ENCODE measurements at regions not wholly inside any gene's neighbourhood (a gene's known extent, or its start where the extent isn't known, plus 50 kb on each side); places are given as distances from the start of the nearest gene placed in this dataset.

DNA sequence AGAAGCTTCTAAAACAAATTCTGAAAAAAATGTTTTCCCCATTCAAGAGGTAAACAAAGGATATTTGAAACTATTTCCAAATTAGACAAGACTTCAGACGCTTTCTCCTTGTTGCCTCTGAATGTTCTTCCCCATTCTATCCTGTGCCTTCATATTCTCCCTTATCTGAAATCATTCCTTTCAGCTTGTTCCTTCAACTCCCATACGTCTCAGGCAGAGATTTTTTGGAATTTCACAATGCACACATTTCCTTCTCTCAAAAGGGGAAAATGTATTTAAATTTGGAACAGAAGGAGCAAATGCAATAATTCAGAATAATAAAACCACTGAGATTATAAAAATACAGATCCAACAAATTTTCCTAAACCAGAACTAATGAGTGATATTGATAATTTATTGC is 198.7 kb upstream of the IVNS1ABP start:
- FAIRE-seq (no peak), DNase-seq (ENCODE audit: insufficient read length) (no peak)
- TF ChIP-seq TAF1 (IDR thresholded peaks at IDR 0.05; ENCODE audit: borderline replicate concordance, low read depth, low read length) (no peak), POLR2AphosphoS5 (IDR thresholded peaks at IDR 0.05; ENCODE audit: low read depth, low read length) (no peak), POLR2A (IDR thresholded peaks at IDR 0.05; ENCODE audit: low read depth, low read length) (no peak)

DNA sequence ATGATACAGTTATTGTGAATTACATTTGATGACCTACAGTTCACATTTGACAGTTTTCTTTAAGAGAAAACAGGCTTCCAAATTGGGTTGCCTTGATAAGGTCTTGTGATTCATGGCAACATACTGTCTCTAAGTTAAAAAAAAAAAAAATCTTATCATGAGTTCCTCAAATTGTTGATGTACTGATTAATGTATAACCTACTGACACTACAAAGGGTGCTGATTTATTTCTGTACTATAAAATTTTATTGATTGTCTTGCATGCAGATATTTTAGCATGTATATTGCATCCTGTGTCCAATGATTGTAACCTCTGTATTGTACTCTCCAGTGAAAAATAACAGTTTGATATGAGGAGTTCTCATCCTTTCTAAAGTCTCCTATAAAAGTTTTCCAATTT is 197.3 kb upstream of the IVNS1ABP start:
- DNase-seq (ENCODE audit: insufficient read length) (no peak), FAIRE-seq (no peak)
- TF ChIP-seq POLR2A (IDR thresholded peaks at IDR 0.05; ENCODE audit: low read depth, low read length): no peak
- no peak for TF ChIP-seq TAF1 (IDR thresholded peaks at IDR 0.05; ENCODE audit: borderline replicate concordance, low read depth, low read length)
- TF ChIP-seq POLR2AphosphoS5 (IDR thresholded peaks at IDR 0.05; ENCODE audit: low read depth, low read length): no peak

DNA sequence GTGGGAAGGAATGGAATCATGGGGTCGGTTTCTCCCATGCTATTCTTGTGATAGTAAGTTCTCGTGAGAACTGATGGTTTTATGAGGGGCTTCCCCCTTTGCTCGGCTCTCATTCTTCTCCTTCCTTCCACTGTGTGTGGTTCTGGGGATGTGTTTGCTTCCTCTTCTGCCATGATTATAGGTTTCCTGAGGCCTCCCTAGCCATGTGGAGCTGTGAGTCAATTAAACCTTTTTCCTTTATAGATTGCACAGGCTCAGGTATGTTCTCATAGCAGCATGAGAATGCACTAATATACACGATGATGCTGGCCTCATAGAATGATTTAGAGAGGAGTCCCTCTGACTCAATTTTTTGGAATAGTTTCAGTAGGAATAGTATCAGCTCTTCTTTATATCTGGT is 195.4 kb upstream of the IVNS1ABP start:
- FAIRE-seq (no peak), DNase-seq (ENCODE audit: insufficient read length) (no peak)
- TF ChIP-seq TAF1 (IDR thresholded peaks at IDR 0.05; ENCODE audit: borderline replicate concordance, low read depth, low read length) (no peak), POLR2AphosphoS5 (IDR thresholded peaks at IDR 0.05; ENCODE audit: low read depth, low read length) (no peak), POLR2A (IDR thresholded peaks at IDR 0.05; ENCODE audit: low read depth, low read length) (no peak)

DNA sequence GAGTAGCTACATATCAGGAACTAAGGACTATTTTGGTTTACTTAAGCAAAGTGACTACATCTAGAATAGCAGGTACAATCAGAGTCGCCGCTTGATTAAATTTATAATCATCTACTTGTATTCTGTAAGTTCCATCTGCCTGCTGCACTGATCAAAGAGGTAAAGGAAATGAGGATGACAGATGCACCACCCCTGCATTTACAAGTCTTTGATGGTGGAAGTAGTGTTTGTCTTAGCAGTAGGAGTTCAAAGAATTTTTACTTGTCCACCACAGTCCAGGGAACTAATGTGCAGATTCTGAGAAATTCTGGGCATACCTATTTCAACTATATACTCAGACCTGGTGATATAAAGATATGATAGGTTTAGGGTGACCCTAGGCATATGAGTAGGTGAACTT is 184.1 kb upstream of the IVNS1ABP start:
- no peak for FAIRE-seq
- TF ChIP-seq POLR2AphosphoS5 (IDR thresholded peaks at IDR 0.05; ENCODE audit: low read depth, low read length) (no peak), TAF1 (IDR thresholded peaks at IDR 0.05; ENCODE audit: borderline replicate concordance, low read depth, low read length) (no peak), POLR2A (IDR thresholded peaks at IDR 0.05; ENCODE audit: low read depth, low read length) (no peak)
- DNase-seq (ENCODE audit: insufficient read length): no peak

- DNase-seq (ENCODE audit: insufficient read length) (no peak), FAIRE-seq (no peak)
- no peak for TF ChIP-seq POLR2A (IDR thresholded peaks at IDR 0.05; ENCODE audit: low read depth, low read length)
- no peak for TF ChIP-seq TAF1 (IDR thresholded peaks at IDR 0.05; ENCODE audit: borderline replicate concordance, low read depth, low read length)
- TF ChIP-seq POLR2AphosphoS5 (IDR thresholded peaks at IDR 0.05; ENCODE audit: low read depth, low read length): no peak
These were observed 183.1 kb upstream of the IVNS1ABP start for GRCh38 chr1:185500001-185500626.

- TF ChIP-seq TAF1 (IDR thresholded peaks at IDR 0.05; ENCODE audit: borderline replicate concordance, low read depth, low read length): no peak
- no peak for TF ChIP-seq POLR2A (IDR thresholded peaks at IDR 0.05; ENCODE audit: low read depth, low read length)
- TF ChIP-seq POLR2AphosphoS5 (IDR thresholded peaks at IDR 0.05; ENCODE audit: low read depth, low read length): no peak
- no peak for DNase-seq (ENCODE audit: insufficient read length)
- no peak for FAIRE-seq
These were observed 181.2 kb upstream of the IVNS1ABP start for GRCh38 chr1:185498207-185498606.

GRCh38 chr1:185497177-185497576 is 180.1 kb upstream of the IVNS1ABP start:
- no peak for DNase-seq (ENCODE audit: insufficient read length)
- FAIRE-seq: no peak
- TF ChIP-seq TAF1 (IDR thresholded peaks at IDR 0.05; ENCODE audit: borderline replicate concordance, low read depth, low read length) (no peak), POLR2A (IDR thresholded peaks at IDR 0.05; ENCODE audit: low read depth, low read length) (no peak), POLR2AphosphoS5 (IDR thresholded peaks at IDR 0.05; ENCODE audit: low read depth, low read length) (no peak)

- TF ChIP-seq TAF1 (IDR thresholded peaks at IDR 0.05; ENCODE audit: borderline replicate concordance, low read depth, low read length) (no peak), POLR2A (IDR thresholded peaks at IDR 0.05; ENCODE audit: low read depth, low read length) (no peak)
- DNase-seq (ENCODE audit: insufficient read length): no peak
- no peak for FAIRE-seq
These were observed 178.9 kb upstream of the IVNS1ABP start for GRCh38 chr1:185495898-185496297.

GRCh38 chr1:185495007-185495406 is 178.0 kb upstream of the IVNS1ABP start:
- DNase-seq (ENCODE audit: insufficient read length): no peak
- no peak for TF ChIP-seq TAF1 (IDR thresholded peaks at IDR 0.05; ENCODE audit: borderline replicate concordance, low read depth, low read length)
- no peak for TF ChIP-seq POLR2A (IDR thresholded peaks at IDR 0.05; ENCODE audit: low read depth, low read length)
- no peak for TF ChIP-seq POLR2AphosphoS5 (IDR thresholded peaks at IDR 0.05; ENCODE audit: low read depth, low read length)
- FAIRE-seq: no peak

- no peak for FAIRE-seq
- no peak for TF ChIP-seq TAF1 (IDR thresholded peaks at IDR 0.05; ENCODE audit: borderline replicate concordance, low read depth, low read length)
- no peak for TF ChIP-seq POLR2A (IDR thresholded peaks at IDR 0.05; ENCODE audit: low read depth, low read length)
- no peak for TF ChIP-seq POLR2AphosphoS5 (IDR thresholded peaks at IDR 0.05; ENCODE audit: low read depth, low read length)
These were observed 175.2 kb upstream of the IVNS1ABP start for GRCh38 chr1:185492089-185492825.

GRCh38 chr1:185491604-185492003 is 174.6 kb upstream of the IVNS1ABP start:
- FAIRE-seq (no peak), DNase-seq (ENCODE audit: insufficient read length) (no peak)
- TF ChIP-seq TAF1 (IDR thresholded peaks at IDR 0.05; ENCODE audit: borderline replicate concordance, low read depth, low read length): no peak
- TF ChIP-seq POLR2A (IDR thresholded peaks at IDR 0.05; ENCODE audit: low read depth, low read length): no peak
- no peak for TF ChIP-seq POLR2AphosphoS5 (IDR thresholded peaks at IDR 0.05; ENCODE audit: low read depth, low read length)

More at GRCh38 chr1:185492089-185492825, 175.2 kb upstream of the IVNS1ABP start:
- DNase-seq (ENCODE audit: insufficient read length): no peak

DNA sequence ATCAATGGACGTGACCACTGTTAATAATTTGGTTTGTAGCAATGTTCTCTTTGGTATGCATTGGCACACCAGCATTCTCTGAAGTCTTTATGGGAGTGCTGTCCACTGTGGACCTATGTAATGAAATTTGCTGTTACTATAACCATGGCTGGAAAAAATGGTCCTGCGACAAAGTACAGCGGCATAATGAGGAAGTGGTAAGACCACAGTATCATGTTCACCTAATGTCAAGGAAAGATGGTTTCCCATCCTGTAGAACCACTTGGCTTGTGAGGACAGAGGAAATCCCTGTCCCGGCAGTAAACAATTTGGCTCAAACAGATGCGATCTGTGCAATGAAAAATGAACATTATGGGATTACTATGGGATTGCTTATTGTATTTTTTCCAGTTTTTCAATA is 173.9 kb upstream of the IVNS1ABP start:
- TF ChIP-seq POLR2A (IDR thresholded peaks at IDR 0.05; ENCODE audit: low read depth, low read length): no peak
- TF ChIP-seq TAF1 (IDR thresholded peaks at IDR 0.05; ENCODE audit: borderline replicate concordance, low read depth, low read length): no peak
- no peak for TF ChIP-seq POLR2AphosphoS5 (IDR thresholded peaks at IDR 0.05; ENCODE audit: low read depth, low read length)
- FAIRE-seq (no peak), DNase-seq (ENCODE audit: insufficient read length) (no peak)
